Panc1 (cell line): ENCODE measurements at regions not wholly inside any gene's neighbourhood (a gene's known extent, or its start where the extent isn't known, plus 50 kb on each side); places are given as distances from the start of the nearest gene placed in this dataset.

Experiments used
- ATAC-seq: fragments of 200-7000 bp; cut with Tn5 transposase; 2 replicates; pipeline ENCODE4 v1.9.1; 2020; ENCODE audit warnings: mild to moderate bottlenecking, moderate library complexity
- BruUV-seq: library from RNA; stranded (reverse); fragments of 400-500 nt; replicated peaks from 2 replicates; lab custom pipeline; 2021; lab: Mats Ljungman, UMichigan
- CTCF ChIA-PET: fragments of 300-600 bp; sonication (Branson Sonifier 250); formaldehyde crosslinking; loops from one replicate; lab custom pipeline; 2022; ENCODE audit warnings: antibody characterized with exemption; lab: Charles Lee
- POLR2A ChIA-PET: fragments of 300-600 bp; sonication (Branson Sonifier 250); formaldehyde crosslinking; loops from one replicate; lab custom pipeline; 2022; ENCODE audit warnings: antibody characterized with exemption; lab: Charles Lee
- DNase-seq: peaks from one replicate; pipeline ENCODE4 v3.0.0-alpha.2; 2010; ENCODE audit warnings: low read depth, low spot score
- H3K27ac ChIP-seq: 2 replicates; pipeline ENCODE4 v1.5.1; 2011; ENCODE audit warnings: mild to moderate bottlenecking, low read length, inconsistent platforms
- H3K27me3 ChIP-seq: fragments of 200-500 bp; sonication (Bioruptor generic); 2 replicates; pipeline ENCODE4 v1.6.0; 2014; ENCODE audit warnings: low read length, inconsistent platforms; ENCODE audit not compliant: control insufficient read depth, insufficient read depth
- H3K36me3 ChIP-seq: fragments of 200-500 bp; sonication (Bioruptor generic); 2 replicates; pipeline ENCODE4 v1.5.1; 2014; ENCODE audit warnings: inconsistent platforms, mild to moderate bottlenecking, low read length, moderate library complexity; ENCODE audit not compliant: control insufficient read depth, insufficient read depth
- H3K4me1 ChIP-seq: 2 replicates; pipeline ENCODE4 v1.5.1; 2011; ENCODE audit warnings: inconsistent platforms, mild to moderate bottlenecking, low read length, moderate library complexity; ENCODE audit not compliant: control insufficient read depth, insufficient read depth
- H3K4me3 ChIP-seq, 2 experiments: 2 replicates each; pipeline ENCODE4 v1.5.1; 2011 to 2012; ENCODE audit warnings: low read depth in 2 of 2, low read length in 2 of 2, mild to moderate bottlenecking in 2 of 2, inconsistent platforms in 1 of 2, moderate library complexity in 1 of 2
- H3K9me3 ChIP-seq: fragments of 200-500 bp; sonication (Bioruptor generic); 2 replicates; pipeline ENCODE4 v1.5.1; 2014; ENCODE audit warnings: low read depth, mild to moderate bottlenecking, inconsistent platforms, low read length, moderate library complexity; ENCODE audit not compliant: control insufficient read depth, insufficient read depth
- CTCF ChIP-seq: fragments of 450-650 bp; IDR thresholded peaks from 2 replicates; pipeline ENCODE4 v1.5.1; 2017; ENCODE audit warnings: mild to moderate bottlenecking
- POLR2AphosphoS5 ChIP-seq: IDR thresholded peaks from 2 replicates; pipeline ENCODE4 v1.6.1; 2012; ENCODE audit warnings: mild to moderate bottlenecking, low read depth, low read length, moderate library complexity
- REST ChIP-seq, 2 experiments: IDR thresholded peaks; 2 replicates each; pipeline ENCODE4 v1.6.1; 2011 to 2012; ENCODE audit warnings: low read depth in 2 of 2, control low read depth in 1 of 2, low read length in 1 of 2, mild to moderate bottlenecking in 1 of 2, moderate library complexity in 1 of 2; ENCODE audit not compliant: insufficient read depth in 1 of 2
- SIN3A ChIP-seq: IDR thresholded peaks from 2 replicates; pipeline ENCODE4 v1.6.1; 2012; ENCODE audit warnings: low read depth, mild to moderate bottlenecking, low read length, moderate library complexity, borderline replicate concordance; ENCODE audit not compliant: insufficient read depth
- TCF7L2 ChIP-seq: IDR thresholded peaks from 2 replicates; pipeline ENCODE4 v1.6.1; 2011; ENCODE audit warnings: mild to moderate bottlenecking, low read depth, low read length, inconsistent platforms
- in situ Hi-C: cut with HindIII; loops from 2 replicates; pipeline ENCODE4 v1.10.0; 2016; ENCODE audit warnings: low sequenced_read_pairs, low pct_unique_long_range_greater_than_20kb
- intact Hi-C: fragments of 100-400 bp; cut with micrococcal nuclease; formaldehyde crosslinking; loops from one replicate; pipeline ENCODE4 v1.10.0; 2022; ENCODE audit not compliant: unreplicated experiment

- BruUV-seq: no TSS peak
- intact Hi-C loops (no loop called here), in situ Hi-C loops (no loop called here)
- DNase-seq: no peak
- ATAC-seq: no peak
- Histone ChIP-seq H3K4me3 (no peak overlapping the region), H3K4me1 (no peaks in the 10 kb centered on the region), H3K9me3 (no peaks in the 10 kb centered on the region), H3K27me3 (no peaks in the 10 kb centered on the region), H3K27ac (no peak overlapping the region), H3K36me3 (no peaks in the 10 kb centered on the region)
- CTCF ChIA-PET: no interaction called here
- no peak for TF ChIP-seq SIN3A
- no peak for TF ChIP-seq CTCF
- no peak for TF ChIP-seq TCF7L2
- TF ChIP-seq POLR2AphosphoS5: no peak
- TF ChIP-seq REST (IDR thresholded peaks at IDR 0.05; ENCODE audit: insufficient read depth in 1 of 2, low read depth in 2 of 2, low read length in 1 of 2): no peak
- POLR2A ChIA-PET: no interaction called here
Measured at GRCh38 chr5:40332970-40333369, 346.7 kb upstream of the PTGER4 start.

GRCh38 chr5:40331616-40332015 is 348.1 kb upstream of the PTGER4 start:
- in situ Hi-C loops (no loop called here), intact Hi-C loops (no loop called here)
- no TSS peak for BruUV-seq
- Histone ChIP-seq H3K27me3 (no peaks in the 10 kb centered on the region), H3K4me3 (no peak overlapping the region), H3K36me3 (no peaks in the 10 kb centered on the region), H3K27ac (no peak overlapping the region), H3K4me1 (no peaks in the 10 kb centered on the region), H3K9me3 (no peaks in the 10 kb centered on the region)
- DNase-seq: no peak
- no peak for ATAC-seq
- ChIA-PET CTCF (no interaction called here), POLR2A (no interaction called here)
- TF ChIP-seq CTCF (no peak), TCF7L2 (no peak), POLR2AphosphoS5 (no peak), SIN3A (no peak), REST (IDR thresholded peaks at IDR 0.05; ENCODE audit: insufficient read depth in 1 of 2, low read depth in 2 of 2, low read length in 1 of 2) (no peak)
